GM10266 (cell line): ENCODE measurements at regions not wholly inside any gene's neighbourhood (a gene's known extent, or its start where the extent isn't known, plus 50 kb on each side); places are given as distances from the start of the nearest gene placed in this dataset.

Experiments used
- DNase-seq: peaks from one replicate; pipeline ENCODE4 v3.0.0; 2012; ENCODE audit errors: extremely low spot score
- TF ChIP-seq, protein P1 (sequence below): IDR thresholded peaks from 2 replicates; pipeline ENCODE4 v1.5.1; 2012; ENCODE audit warnings: mild to moderate bottlenecking, low read depth; ENCODE audit not compliant: control insufficient read depth, insufficient read depth; ENCODE audit errors: missing control alignments

DNA sequence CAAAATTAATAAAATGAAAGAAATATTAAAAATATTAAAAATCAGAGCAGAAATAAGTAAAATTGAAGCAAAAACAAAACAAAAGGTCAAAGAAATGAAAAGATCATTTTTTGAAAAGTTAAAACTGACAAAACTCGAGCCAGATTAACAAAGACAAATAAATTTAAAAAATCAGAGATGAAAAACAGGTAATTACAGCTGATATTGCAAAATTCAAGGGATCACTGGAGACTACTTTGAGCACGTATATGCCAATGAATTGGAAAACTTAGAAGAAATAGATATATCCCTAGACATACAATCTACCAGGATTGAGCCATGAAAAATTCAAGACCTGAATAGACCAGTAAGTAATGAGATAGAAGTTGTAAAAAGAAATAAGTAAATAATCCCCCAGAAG is 446.2 kb upstream of the EYS start:
- TF ChIP-seq, protein P1, sequence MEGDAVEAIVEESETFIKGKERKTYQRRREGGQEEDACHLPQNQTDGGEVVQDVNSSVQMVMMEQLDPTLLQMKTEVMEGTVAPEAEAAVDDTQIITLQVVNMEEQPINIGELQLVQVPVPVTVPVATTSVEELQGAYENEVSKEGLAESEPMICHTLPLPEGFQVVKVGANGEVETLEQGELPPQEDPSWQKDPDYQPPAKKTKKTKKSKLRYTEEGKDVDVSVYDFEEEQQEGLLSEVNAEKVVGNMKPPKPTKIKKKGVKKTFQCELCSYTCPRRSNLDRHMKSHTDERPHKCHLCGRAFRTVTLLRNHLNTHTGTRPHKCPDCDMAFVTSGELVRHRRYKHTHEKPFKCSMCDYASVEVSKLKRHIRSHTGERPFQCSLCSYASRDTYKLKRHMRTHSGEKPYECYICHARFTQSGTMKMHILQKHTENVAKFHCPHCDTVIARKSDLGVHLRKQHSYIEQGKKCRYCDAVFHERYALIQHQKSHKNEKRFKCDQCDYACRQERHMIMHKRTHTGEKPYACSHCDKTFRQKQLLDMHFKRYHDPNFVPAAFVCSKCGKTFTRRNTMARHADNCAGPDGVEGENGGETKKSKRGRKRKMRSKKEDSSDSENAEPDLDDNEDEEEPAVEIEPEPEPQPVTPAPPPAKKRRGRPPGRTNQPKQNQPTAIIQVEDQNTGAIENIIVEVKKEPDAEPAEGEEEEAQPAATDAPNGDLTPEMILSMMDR = no peak
- DNase-seq = no peak

DNA sequence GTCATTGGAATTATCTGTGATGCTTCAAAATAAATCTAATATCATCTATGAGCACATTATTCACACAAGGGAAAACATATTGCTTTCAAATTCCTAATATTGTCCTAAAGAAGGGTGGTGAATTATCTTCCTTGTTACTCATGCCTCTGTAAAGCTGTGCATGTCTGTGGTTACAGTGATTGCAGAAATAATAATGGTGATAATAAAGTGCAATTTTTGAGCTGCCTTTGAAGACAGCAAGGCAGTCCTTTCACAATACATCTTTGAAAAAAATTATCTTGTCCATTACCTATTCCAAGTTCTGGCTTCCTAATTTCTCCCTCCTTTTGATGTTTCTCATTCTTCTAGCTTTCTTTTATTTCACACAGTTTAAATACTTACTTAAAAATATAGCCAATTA is 442.1 kb upstream of the EYS start:
- TF ChIP-seq, protein P1 = no peak
- no peak for DNase-seq

DNA sequence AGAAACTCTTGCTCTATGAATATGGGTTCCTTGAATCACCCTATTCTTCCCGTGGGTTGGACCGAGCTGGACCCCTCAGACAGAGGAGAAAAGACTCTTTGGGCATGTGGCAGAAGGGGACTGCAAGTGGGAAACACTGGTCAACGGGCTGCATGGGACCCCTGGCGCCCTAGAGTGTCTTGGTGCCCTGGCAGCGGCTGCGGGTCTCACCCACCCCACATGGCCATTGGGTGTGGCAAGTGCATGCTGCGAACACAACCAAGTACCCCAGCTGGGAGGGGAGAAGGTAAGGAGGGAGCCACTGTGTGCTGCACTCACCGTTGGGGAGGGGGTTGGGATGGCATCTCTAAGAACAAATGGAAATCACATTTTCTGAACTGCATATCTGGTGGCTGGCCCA is 438.8 kb upstream of the EYS start:
- TF ChIP-seq, protein P1 = no peak
- DNase-seq = no peak

DNA sequence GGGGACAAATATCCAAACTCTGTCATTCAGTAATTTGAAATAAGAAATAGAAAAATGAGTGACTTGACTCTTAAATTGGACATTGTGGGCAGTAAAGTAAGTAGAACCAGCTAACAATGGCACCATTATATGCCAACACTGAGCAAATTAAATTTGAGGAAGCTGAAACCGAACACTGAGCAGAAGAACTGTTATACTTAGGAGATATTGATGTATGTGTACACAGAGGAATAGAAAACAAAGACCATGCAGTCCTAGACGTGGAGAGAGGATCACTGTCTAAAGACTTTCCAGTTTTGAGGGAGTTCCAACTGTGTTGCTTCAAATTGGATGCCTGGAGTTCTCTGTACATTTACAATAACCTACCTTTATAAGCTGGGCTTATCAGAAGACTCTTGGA is 427.0 kb upstream of the EYS start:
- TF ChIP-seq, protein P1 = no peak
- DNase-seq = no peak

DNA sequence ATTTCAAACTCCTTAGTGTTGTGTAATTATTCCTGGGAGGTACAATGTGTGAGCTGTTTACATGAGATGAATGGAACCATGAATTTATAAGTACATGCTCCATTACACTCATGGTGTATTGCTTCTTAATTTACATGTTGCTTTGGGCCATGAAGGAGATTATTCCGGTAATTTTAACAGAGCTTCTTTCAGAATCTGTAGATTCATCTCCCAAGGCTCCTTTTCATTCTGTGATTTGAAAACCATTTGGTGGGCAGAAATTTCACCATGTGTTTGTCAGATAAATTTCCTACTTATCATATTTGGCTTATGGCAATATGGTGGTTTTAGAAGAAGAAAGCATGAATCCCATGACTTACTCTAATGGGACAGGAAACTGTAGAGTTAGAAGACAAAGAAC is 421.6 kb upstream of the EYS start:
- DNase-seq = no peak
- TF ChIP-seq, protein P1 = no peak

DNA sequence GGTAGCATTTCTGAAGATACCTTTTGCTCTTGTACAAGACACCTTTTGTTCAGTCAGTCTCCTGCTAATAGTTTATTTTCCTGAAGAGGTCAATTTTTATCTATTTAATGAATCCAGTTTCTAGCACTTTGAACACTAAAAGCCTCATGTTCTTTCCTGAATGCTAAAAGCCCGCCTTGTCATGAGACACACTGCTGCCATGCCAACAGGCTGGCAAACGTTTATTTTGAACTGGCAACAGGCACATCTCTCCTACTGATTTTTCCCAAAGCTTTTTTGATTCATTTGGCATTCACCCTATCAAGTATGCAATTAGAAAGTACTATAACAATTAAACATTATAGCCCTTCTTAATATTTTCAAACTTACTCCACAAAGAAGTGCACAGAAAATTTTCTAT is 421.2 kb upstream of the EYS start:
- no peak for DNase-seq
- TF ChIP-seq, protein P1 = no peak

DNA sequence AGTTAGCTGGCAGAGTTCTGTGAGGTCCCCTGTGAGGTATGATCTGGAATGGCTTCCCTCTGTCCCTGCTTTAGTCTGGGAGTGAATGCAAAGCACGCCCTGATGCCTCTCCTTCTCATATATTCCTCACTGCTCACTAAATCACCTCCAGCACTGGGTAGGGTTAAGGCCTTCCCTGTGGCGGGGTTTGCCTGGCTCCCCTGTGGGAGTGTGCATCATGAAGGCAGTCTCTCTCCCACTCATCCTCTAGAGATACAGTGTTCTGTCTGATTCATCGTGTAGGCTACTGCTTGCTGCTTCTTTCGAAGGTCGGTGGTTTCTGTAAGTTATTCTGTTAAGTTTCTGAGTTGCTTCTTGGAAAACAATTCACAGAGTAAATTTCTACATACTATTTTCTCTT is 420.0 kb upstream of the EYS start:
- DNase-seq = no peak

More for the DNA sequence above, 420.0 kb upstream of the EYS start:
- TF ChIP-seq, protein P1 = no peak
